Ascending aorta (tissue), 2 donors: ENCODE measurements at regions not wholly inside any gene's neighbourhood (a gene's known extent, or its start where the extent isn't known, plus 50 kb on each side); places are given as distances from the start of the nearest gene placed in this dataset.

ENCODE experiments used
- DNase-seq, 2 donors: peaks; one replicate each; pipeline ENCODE4 v3.0.0-alpha.2; 2019; ENCODE audit warnings: low spot score in 2 of 2
- H3K27ac ChIP-seq, 2 donors: fragments of 200-600 bp; sonication (generic); one replicate each; pipeline ENCODE4 v1.5.1; 2016 to 2017; ENCODE audit warnings: mild to moderate bottlenecking in 1 of 2
- H3K27me3 ChIP-seq: fragments of 200-600 bp; sonication (generic); one replicate; pipeline ENCODE4 v1.5.1; 2017
- H3K36me3 ChIP-seq, 2 donors: fragments of 200-600 bp; sonication (generic); one replicate each; pipeline ENCODE4 v1.5.1; 2016
- H3K4me1 ChIP-seq, 2 donors: fragments of 200-600 bp; sonication (generic); one replicate each; pipeline ENCODE4 v1.5.1; 2016 to 2017; ENCODE audit warnings: mild to moderate bottlenecking in 1 of 2
- H3K4me3 ChIP-seq, 2 donors: fragments of 200-600 bp; sonication (generic); one replicate each; pipeline ENCODE4 v1.5.1; 2016 to 2017; ENCODE audit warnings: mild to moderate bottlenecking in 1 of 2
- H3K9me3 ChIP-seq, 2 donors: fragments of 200-600 bp; sonication (generic); one replicate each; pipeline ENCODE4 v1.5.1; 2016
- intact Hi-C: fragments of 100-400 bp; cut with DNase I; formaldehyde crosslinking; loops from one replicate; pipeline ENCODE4 v1.15.1; 2023
- TF ChIP-seq, protein P1 (sequence below), 3 experiments: fragments of 200-600 bp in 2 of 3; fragments of 450-650 bp in 1 of 3; sonication (generic) in 2 of 3; IDR thresholded peaks; one replicate each; pipeline ENCODE4 v1.5.1; 2016 to 2019; ENCODE audit warnings: antibody characterized with exemption in 3 of 3, mild to moderate bottlenecking in 1 of 3, moderate library complexity in 1 of 3

DNA sequence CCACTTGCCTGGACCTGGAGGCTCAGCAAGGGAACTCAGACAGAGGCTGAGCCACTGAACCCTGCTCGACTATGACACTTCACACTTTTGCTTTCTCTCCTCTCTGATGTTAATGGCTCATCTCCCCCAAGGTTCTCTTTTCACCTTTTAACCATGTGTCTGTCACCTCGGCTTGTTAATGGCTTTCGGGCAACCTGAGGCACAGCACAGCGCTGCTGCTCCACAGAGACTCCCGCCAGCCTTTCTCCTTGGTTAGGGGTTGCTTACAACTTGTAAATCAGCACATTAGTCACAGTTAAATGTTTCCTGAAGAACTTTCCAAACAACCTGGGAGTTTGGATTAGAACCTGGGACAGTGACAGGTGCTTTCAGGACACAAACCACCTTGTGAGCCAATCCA is 136.2 kb upstream of the TBX20 start:
- Histone ChIP-seq H3K27me3 (no peaks in the 10 kb centered on the region), H3K4me1 (no peaks in the 10 kb centered on the region), H3K9me3 (no peaks in the 10 kb centered on the region), H3K4me3 (no peak overlapping the region), H3K27ac (no peak overlapping the region), H3K36me3 (no peaks in the 10 kb centered on the region)
- DNase-seq: no peak
- TF ChIP-seq, protein P1, sequence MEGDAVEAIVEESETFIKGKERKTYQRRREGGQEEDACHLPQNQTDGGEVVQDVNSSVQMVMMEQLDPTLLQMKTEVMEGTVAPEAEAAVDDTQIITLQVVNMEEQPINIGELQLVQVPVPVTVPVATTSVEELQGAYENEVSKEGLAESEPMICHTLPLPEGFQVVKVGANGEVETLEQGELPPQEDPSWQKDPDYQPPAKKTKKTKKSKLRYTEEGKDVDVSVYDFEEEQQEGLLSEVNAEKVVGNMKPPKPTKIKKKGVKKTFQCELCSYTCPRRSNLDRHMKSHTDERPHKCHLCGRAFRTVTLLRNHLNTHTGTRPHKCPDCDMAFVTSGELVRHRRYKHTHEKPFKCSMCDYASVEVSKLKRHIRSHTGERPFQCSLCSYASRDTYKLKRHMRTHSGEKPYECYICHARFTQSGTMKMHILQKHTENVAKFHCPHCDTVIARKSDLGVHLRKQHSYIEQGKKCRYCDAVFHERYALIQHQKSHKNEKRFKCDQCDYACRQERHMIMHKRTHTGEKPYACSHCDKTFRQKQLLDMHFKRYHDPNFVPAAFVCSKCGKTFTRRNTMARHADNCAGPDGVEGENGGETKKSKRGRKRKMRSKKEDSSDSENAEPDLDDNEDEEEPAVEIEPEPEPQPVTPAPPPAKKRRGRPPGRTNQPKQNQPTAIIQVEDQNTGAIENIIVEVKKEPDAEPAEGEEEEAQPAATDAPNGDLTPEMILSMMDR (IDR thresholded peaks at IDR 0.05): no peak
- intact Hi-C loops: no loop called here

- Histone ChIP-seq H3K27ac (no peak overlapping the region), H3K36me3 (no peaks in the 10 kb centered on the region), H3K4me1 (no peaks in the 10 kb centered on the region), H3K4me3 (no peak overlapping the region), H3K9me3 (no peaks in the 10 kb centered on the region), H3K27me3 (no peaks in the 10 kb centered on the region)
- no peak for DNase-seq
- intact Hi-C loops: no loop called here
- TF ChIP-seq, protein P1 (IDR thresholded peaks at IDR 0.05): no peak
Measured at GRCh38 chr7:35389636-35390035, 135.7 kb upstream of the TBX20 start.

- Histone ChIP-seq H3K4me3 (no peak overlapping the region), H3K9me3 (no peaks in the 10 kb centered on the region), H3K27me3 (no peaks in the 10 kb centered on the region), H3K27ac (no peak overlapping the region), H3K36me3 (no peaks in the 10 kb centered on the region), H3K4me1 (no peaks in the 10 kb centered on the region)
- DNase-seq: no peak
- intact Hi-C loops: no loop called here
- TF ChIP-seq, protein P1 (IDR thresholded peaks at IDR 0.05): no peak
Measured at GRCh38 chr7:35386816-35387706, 133.2 kb upstream of the TBX20 start.

GRCh38 chr7:35386082-35386815 is 132.3 kb upstream of the TBX20 start:
- Histone ChIP-seq H3K27me3 (no peaks in the 10 kb centered on the region), H3K4me3 (no peak overlapping the region), H3K27ac (no peak overlapping the region), H3K4me1 (no peaks in the 10 kb centered on the region), H3K9me3 (no peaks in the 10 kb centered on the region), H3K36me3 (no peaks in the 10 kb centered on the region)
- no peak for DNase-seq
- intact Hi-C loops: no loop called here
- TF ChIP-seq, protein P1 (IDR thresholded peaks at IDR 0.05): no peak

- DNase-seq: no peak
- intact Hi-C loops: no loop called here
- Histone ChIP-seq H3K9me3 (no peaks in the 10 kb centered on the region), H3K4me3 (no peak overlapping the region), H3K27me3 (no peaks in the 10 kb centered on the region), H3K27ac (no peak overlapping the region), H3K4me1 (no peaks in the 10 kb centered on the region), H3K36me3 (no peaks in the 10 kb centered on the region)
- TF ChIP-seq, protein P1 (IDR thresholded peaks at IDR 0.05): no peak
Measured at GRCh38 chr7:35384761-35385700, 131.1 kb upstream of the TBX20 start.
